ENCODE measurements at regions not wholly inside any gene's neighbourhood (a gene's known extent, or its start where the extent isn't known, plus 50 kb on each side); places are given as distances from the start of the nearest gene placed in this dataset.

DNA sequence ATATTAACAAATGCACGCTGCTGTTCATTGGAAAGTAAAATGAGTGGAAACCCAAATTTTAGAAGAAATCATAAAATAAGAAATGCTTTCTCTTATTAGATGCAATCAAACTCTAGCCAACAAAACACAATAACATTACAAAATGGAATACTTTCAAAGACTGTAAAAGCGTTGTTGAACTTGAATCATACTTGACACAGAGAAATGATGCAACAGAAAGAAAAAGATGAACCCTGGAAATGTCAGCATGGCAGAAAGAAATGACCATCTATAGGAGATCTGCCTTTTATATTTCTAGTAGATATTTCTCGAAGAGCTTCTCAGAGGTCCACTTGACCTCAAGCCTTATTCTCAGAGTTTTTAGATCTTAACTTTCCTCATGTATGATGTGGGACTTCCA lies 170.6 kb upstream of the MEIS1 start:
- TF ChIP-seq POLR2A (IDR thresholded peaks at IDR 0.05) (no peak), CTCF (IDR thresholded peaks at IDR 0.05) (no peak)
